ENCODE measurements at regions not wholly inside any gene's neighbourhood (a gene's known extent, or its start where the extent isn't known, plus 50 kb on each side); places are given as distances from the start of the nearest gene placed in this dataset.
"Not testable (repeated sequence)": the region's sequence is repeated elsewhere in the genome, so short reads cannot be mapped to it uniquely, and the experiment has no call there.

GRCh38 chr5:96324708-96325107 lies 108.3 kb downstream of the PCSK1 start:
- DNase-seq (ENCODE audit: low read depth, low spot score), result peak; percentile 70
- no peak overlapping the region for H3K4me3 ChIP-seq (ENCODE audit: low read depth, low read length)
- no peak for TF ChIP-seq CTCF (IDR thresholded peaks at IDR 0.05; ENCODE audit: insufficient read depth, low read length, missing control alignments)
- POLR2A ChIA-PET, result interaction anchor here (0.7 kb wide), 2 partner anchors 28 to 98 kb away, joined by 3 to 4 read pairs; no protein-coding TSS in a partner anchor
- CTCF ChIA-PET, result interaction anchor here (0.9 to 1.5 kb wide), 4 partner anchors 11 to 475 kb away, joined by 3 to 8 read pairs (median 4); no protein-coding TSS in a partner anchor

- H3K4me3 ChIP-seq (ENCODE audit: low read depth, low read length), result no peak overlapping the region
- CTCF ChIA-PET, result interaction anchor here (0.8 to 1.5 kb wide), 7 partner anchors 10 to 476 kb away, joined by 3 to 8 read pairs (median 3); partner anchors contain the start of gene ELL2
- TF ChIP-seq CTCF (IDR thresholded peaks at IDR 0.05; ENCODE audit: insufficient read depth, low read length, missing control alignments), result no peak
- DNase-seq (ENCODE audit: low read depth, low spot score), result no peak
- POLR2A ChIA-PET, result no interaction called here
Observed at GRCh38 chr5:96322865-96323264, 110.2 kb downstream of the PCSK1 start.

GRCh38 chr5:96322217-96322616 lies 110.8 kb downstream of the PCSK1 start:
- no peak for TF ChIP-seq CTCF (IDR thresholded peaks at IDR 0.05; ENCODE audit: insufficient read depth, low read length, missing control alignments)
- CTCF ChIA-PET, result interaction anchor here (0.8 to 2.0 kb wide), 6 partner anchors 11 to 360 kb away, joined by 3 to 8 read pairs (median 3); partner anchors contain the start of gene ELL2
- DNase-seq (ENCODE audit: low read depth, low spot score), result no peak
- POLR2A ChIA-PET, result interaction anchor here (0.6 kb wide), 1 partner anchor 23 kb away, joined by 3 read pairs; no protein-coding TSS in a partner anchor
- H3K4me3 ChIP-seq (ENCODE audit: low read depth, low read length), result no peak overlapping the region

- ChIA-PET POLR2A (interaction anchor here (0.6 kb wide), 1 partner anchor 22 kb away, joined by 3 read pairs; no protein-coding TSS in a partner anchor), CTCF (interaction anchor here (2.0 kb wide), 1 partner anchor 15 kb away, joined by 8 read pairs; no protein-coding TSS in a partner anchor)
- TF ChIP-seq CTCF (IDR thresholded peaks at IDR 0.05; ENCODE audit: insufficient read depth, low read length, missing control alignments), result no peak
- H3K4me3 ChIP-seq (ENCODE audit: low read depth, low read length), result no peak overlapping the region
- DNase-seq (ENCODE audit: low read depth, low spot score), result no peak
Observed at GRCh38 chr5:96321345-96321744, 111.7 kb downstream of the PCSK1 start.

- POLR2A ChIA-PET, result no interaction called here
- CTCF ChIA-PET, result interaction anchor here (2.0 kb wide), 1 partner anchor 16 kb away, joined by 8 read pairs; no protein-coding TSS in a partner anchor
- DNase-seq (ENCODE audit: low read depth, low spot score), result no peak
- H3K4me3 ChIP-seq (ENCODE audit: low read depth, low read length), result no peak overlapping the region
- TF ChIP-seq CTCF (IDR thresholded peaks at IDR 0.05; ENCODE audit: insufficient read depth, low read length, missing control alignments), result no peak
Observed at GRCh38 chr5:96320797-96321196, 112.3 kb downstream of the PCSK1 start.

GRCh38 chr5:96319981-96320739 lies 112.9 kb downstream of the PCSK1 start:
- POLR2A ChIA-PET; H3K4me3 ChIP-seq (ENCODE audit: low read depth, low read length); DNase-seq (ENCODE audit: low read depth, low spot score): not testable (repeated sequence)
- CTCF ChIA-PET, result interaction anchor here (2.0 kb wide), 1 partner anchor 17 kb away, joined by 8 read pairs; no protein-coding TSS in a partner anchor

Measured in AG04449 (cell line).